GM23338 (cell line): ENCODE measurements at regions not wholly inside any gene's neighbourhood (a gene's known extent, or its start where the extent isn't known, plus 50 kb on each side); places are given as distances from the start of the nearest gene placed in this dataset.

Experiments
- ATAC-seq: fragments of 200-7000 bp; cut with Tn5 transposase; 3 replicates; pipeline ENCODE4 v1.9.1; 2020
- DNase-seq: peaks from one replicate; pipeline ENCODE4 v3.0.0-alpha.2; 2015; ENCODE audit warnings: low spot score
- H2AFZ ChIP-seq: fragments of 200-600 bp; sonication (generic); 2 replicates; pipeline ENCODE4 v1.8.0; 2016; ENCODE audit warnings: antibody characterized with exemption, mild to moderate bottlenecking, moderate library complexity
- H3F3A ChIP-seq: fragments of 200-600 bp; sonication (generic); replicated peaks from 2 replicates; pipeline ENCODE4 v1.8.0; 2017; ENCODE audit warnings: antibody characterized with exemption, mixed run types, low read depth
- H3K27ac ChIP-seq: fragments of 200-600 bp; sonication (generic); 2 replicates; pipeline ENCODE4 v1.6.1; 2016; ENCODE audit warnings: low read depth
- H3K27me3 ChIP-seq: fragments of 200-600 bp; sonication (generic); 2 replicates; pipeline ENCODE4 v1.8.0; 2016; ENCODE audit warnings: mild to moderate bottlenecking, mixed run types, moderate library complexity; ENCODE audit not compliant: insufficient read depth
- H3K36me3 ChIP-seq: fragments of 200-600 bp; sonication (generic); 2 replicates; pipeline ENCODE4 v1.8.0; 2016; ENCODE audit warnings: mild to moderate bottlenecking; ENCODE audit not compliant: insufficient read depth
- H3K4me1 ChIP-seq: fragments of 200-600 bp; sonication (generic); 2 replicates; pipeline ENCODE4 v1.8.0; 2016; ENCODE audit warnings: mild to moderate bottlenecking, moderate library complexity; ENCODE audit not compliant: insufficient read depth
- H3K4me2 ChIP-seq: fragments of 200-600 bp; sonication (generic); 2 replicates; pipeline ENCODE4 v1.7.1; 2017; ENCODE audit warnings: mixed run types
- H3K4me3 ChIP-seq: fragments of 200-600 bp; sonication (generic); 2 replicates; pipeline ENCODE4 v1.6.1; 2016; ENCODE audit warnings: mixed run types
- H3K79me2 ChIP-seq: fragments of 200-600 bp; sonication (generic); replicated peaks from 2 replicates; pipeline ENCODE4 v1.8.0; 2017; ENCODE audit warnings: mild to moderate bottlenecking; ENCODE audit not compliant: insufficient read depth
- H3K9me2 ChIP-seq: fragments of 200-600 bp; sonication (generic); 2 replicates; pipeline ENCODE4 v1.8.0; 2017; ENCODE audit not compliant: insufficient read depth
- H4K20me1 ChIP-seq: fragments of 200-600 bp; sonication (generic); replicated peaks from 2 replicates; pipeline ENCODE4 v1.8.0; 2017; ENCODE audit warnings: mild to moderate bottlenecking; ENCODE audit not compliant: insufficient read depth
- H3K27ac Mint-ChIP-seq: 2 replicates; pipeline ENCODE4 v1.8.0; 2020; ENCODE audit warnings: inconsistent platforms, mild to moderate bottlenecking, moderate library complexity, mixed read lengths
- H3K27me3 Mint-ChIP-seq: 3 replicates; pipeline ENCODE4 v1.8.0; 2022; ENCODE audit warnings: low read depth, mild to moderate bottlenecking, moderate library complexity, mixed read lengths, inconsistent platforms; ENCODE audit not compliant: insufficient read depth, poor library complexity
- H3K36me3 Mint-ChIP-seq: 3 replicates; pipeline ENCODE4 v1.8.0; 2021; ENCODE audit warnings: low read depth, mild to moderate bottlenecking, inconsistent platforms, moderate library complexity, mixed read lengths
- H3K4me1 Mint-ChIP-seq: 3 replicates; pipeline ENCODE4 v1.8.0; 2020; ENCODE audit warnings: mild to moderate bottlenecking, inconsistent platforms, mixed read lengths
- H3K4me3 Mint-ChIP-seq: 3 replicates; pipeline ENCODE4 v1.8.0; 2021; ENCODE audit warnings: moderate library complexity, mild to moderate bottlenecking, inconsistent platforms, mixed read lengths
- H3K9me3 Mint-ChIP-seq: 3 replicates; pipeline ENCODE4 v1.8.0; 2020; ENCODE audit warnings: moderate library complexity, mild to moderate bottlenecking, inconsistent platforms, mixed read lengths
- CREB1 ChIP-seq: fragments of 250-450 bp; sonication (Bioruptor Pico); IDR thresholded peaks from 2 replicates; pipeline ENCODE4 v1.5.0; 2020; ENCODE audit warnings: low read depth, mild to moderate bottlenecking, moderate library complexity
- EZH2 ChIP-seq: fragments of 200-600 bp; sonication (generic); IDR thresholded peaks from one replicate; pipeline ENCODE4 v1.8.0; 2017; ENCODE audit warnings: antibody characterized with exemption, mild to moderate bottlenecking, low read depth; ENCODE audit not compliant: unreplicated experiment
- JUNB ChIP-seq: IDR thresholded peaks from one replicate; pipeline ENCODE4 v1.6.1; 2016; ENCODE audit warnings: antibody characterized with exemption; ENCODE audit not compliant: unreplicated experiment
- NANOG ChIP-seq: IDR thresholded peaks from 2 replicates; pipeline ENCODE4 v1.6.1; 2016; ENCODE audit warnings: antibody characterized with exemption, borderline replicate concordance
- POLR2AphosphoS5 ChIP-seq: IDR thresholded peaks from 2 replicates; pipeline ENCODE4 v1.6.1; 2016; ENCODE audit warnings: antibody characterized with exemption, low read depth
- TF ChIP-seq, protein P1 (sequence below): fragments of 250-450 bp; sonication (Bioruptor Pico); IDR thresholded peaks from 2 replicates; pipeline ENCODE4 v1.5.0; 2020; ENCODE audit warnings: mild to moderate bottlenecking, moderate library complexity
- TF ChIP-seq, protein P2 (sequence below): IDR thresholded peaks from 2 replicates; pipeline ENCODE4 v1.6.1; 2016; ENCODE audit warnings: antibody characterized with exemption

DNA sequence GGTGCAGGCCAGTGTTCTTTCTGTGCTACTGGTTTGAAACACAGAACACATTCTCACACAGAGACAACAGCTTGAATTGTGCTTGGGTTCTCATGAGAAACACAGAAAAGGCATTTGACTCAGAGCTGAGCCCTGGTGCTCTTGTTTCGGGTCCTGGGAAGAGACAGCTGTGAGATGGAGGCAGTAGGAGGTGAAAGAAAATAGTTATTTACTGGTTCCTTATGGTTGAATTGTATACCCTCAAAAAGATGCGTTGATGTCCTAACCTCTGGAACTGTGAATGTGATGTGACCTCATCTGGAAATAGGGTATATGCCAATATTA lies 87.1 kb upstream of the RPS6KA2 start (continued):
- TF ChIP-seq, protein P1, sequence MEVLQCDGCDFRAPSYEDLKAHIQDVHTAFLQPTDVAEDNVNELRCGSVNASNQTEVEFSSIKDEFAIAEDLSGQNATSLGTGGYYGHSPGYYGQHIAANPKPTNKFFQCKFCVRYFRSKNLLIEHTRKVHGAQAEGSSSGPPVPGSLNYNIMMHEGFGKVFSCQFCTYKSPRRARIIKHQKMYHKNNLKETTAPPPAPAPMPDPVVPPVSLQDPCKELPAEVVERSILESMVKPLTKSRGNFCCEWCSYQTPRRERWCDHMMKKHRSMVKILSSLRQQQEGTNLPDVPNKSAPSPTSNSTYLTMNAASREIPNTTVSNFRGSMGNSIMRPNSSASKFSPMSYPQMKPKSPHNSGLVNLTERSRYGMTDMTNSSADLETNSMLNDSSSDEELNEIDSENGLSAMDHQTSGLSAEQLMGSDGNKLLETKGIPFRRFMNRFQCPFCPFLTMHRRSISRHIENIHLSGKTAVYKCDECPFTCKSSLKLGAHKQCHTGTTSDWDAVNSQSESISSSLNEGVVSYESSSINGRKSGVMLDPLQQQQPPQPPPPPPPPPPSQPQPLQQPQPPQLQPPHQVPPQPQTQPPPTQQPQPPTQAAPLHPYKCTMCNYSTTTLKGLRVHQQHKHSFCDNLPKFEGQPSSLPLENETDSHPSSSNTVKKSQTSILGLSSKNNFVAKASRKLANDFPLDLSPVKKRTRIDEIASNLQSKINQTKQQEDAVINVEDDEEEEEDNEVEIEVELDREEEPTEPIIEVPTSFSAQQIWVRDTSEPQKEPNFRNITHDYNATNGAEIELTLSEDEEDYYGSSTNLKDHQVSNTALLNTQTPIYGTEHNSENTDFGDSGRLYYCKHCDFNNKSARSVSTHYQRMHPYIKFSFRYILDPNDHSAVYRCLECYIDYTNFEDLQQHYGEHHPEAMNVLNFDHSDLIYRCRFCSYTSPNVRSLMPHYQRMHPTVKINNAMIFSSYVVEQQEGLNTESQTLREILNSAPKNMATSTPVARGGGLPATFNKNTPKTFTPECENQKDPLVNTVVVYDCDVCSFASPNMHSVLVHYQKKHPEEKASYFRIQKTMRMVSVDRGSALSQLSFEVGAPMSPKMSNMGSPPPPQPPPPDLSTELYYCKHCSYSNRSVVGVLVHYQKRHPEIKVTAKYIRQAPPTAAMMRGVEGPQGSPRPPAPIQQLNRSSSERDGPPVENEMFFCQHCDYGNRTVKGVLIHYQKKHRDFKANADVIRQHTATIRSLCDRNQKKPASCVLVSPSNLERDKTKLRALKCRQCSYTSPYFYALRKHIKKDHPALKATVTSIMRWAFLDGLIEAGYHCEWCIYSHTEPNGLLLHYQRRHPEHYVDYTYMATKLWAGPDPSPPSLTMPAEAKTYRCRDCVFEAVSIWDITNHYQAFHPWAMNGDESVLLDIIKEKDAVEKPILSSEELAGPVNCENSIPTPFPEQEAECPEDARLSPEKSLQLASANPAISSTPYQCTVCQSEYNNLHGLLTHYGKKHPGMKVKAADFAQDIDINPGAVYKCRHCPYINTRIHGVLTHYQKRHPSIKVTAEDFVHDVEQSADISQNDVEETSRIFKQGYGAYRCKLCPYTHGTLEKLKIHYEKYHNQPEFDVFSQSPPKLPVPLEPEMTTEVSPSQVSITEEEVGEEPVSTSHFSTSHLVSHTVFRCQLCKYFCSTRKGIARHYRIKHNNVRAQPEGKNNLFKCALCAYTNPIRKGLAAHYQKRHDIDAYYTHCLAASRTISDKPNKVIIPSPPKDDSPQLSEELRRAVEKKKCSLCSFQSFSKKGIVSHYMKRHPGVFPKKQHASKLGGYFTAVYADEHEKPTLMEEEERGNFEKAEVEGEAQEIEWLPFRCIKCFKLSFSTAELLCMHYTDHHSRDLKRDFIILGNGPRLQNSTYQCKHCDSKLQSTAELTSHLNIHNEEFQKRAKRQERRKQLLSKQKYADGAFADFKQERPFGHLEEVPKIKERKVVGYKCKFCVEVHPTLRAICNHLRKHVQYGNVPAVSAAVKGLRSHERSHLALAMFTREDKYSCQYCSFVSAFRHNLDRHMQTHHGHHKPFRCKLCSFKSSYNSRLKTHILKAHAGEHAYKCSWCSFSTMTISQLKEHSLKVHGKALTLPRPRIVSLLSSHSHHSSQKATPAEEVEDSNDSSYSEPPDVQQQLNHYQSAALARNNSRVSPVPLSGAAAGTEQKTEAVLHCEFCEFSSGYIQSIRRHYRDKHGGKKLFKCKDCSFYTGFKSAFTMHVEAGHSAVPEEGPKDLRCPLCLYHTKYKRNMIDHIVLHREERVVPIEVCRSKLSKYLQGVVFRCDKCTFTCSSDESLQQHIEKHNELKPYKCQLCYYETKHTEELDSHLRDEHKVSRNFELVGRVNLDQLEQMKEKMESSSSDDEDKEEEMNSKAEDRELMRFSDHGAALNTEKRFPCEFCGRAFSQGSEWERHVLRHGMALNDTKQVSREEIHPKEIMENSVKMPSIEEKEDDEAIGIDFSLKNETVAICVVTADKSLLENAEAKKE (CRISPR knock-in tag) = no peak
- no peak for TF ChIP-seq POLR2AphosphoS5
- no peak for TF ChIP-seq NANOG
- no peak for TF ChIP-seq CREB1 (CRISPR knock-in tag)

DNA sequence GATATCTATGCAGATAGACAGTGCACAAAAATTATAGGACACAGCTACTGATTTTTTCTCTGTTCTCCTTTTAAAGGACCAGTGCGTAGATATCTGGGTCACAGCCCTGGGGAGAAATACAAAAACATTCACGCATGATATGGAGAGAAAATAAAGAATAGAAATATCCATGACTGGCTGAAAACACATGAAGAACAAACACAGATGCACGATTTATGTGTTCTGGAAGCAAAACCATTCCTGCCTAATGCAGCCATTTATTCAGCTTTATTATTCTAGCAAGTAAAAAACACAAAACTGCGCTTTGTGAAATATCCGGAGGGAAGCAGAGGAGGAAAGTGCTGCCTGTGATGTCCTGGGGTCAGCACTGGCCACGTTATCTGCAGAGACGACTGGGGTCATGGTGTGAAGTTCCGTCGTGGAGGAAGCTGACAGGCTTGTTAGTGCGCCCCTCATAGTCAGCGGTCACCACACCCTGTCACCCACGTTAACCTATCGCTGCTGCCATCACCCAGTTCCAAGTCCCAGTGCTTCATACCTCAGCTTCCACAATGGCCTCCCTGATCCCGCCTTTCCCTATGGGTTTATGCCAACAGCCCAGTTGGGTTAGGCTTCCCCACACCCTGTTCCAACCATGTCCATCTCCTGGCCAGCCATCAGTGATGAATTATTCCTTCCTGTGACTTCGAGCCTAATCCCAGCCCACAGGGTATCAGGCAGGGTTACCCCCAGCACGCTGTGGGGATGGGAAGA lies 86.6 kb upstream of the RPS6KA2 start:
- no peak overlapping the region for H3K4me3 Mint-ChIP-seq
- H3K9me3 Mint-ChIP-seq = peaks cover 4% of the 10 kb centered on the region
- Histone ChIP-seq H4K20me1 (no peaks in the 10 kb centered on the region), H3K79me2 (no peaks in the 10 kb centered on the region), H3K4me1 (no peaks in the 10 kb centered on the region), H3F3A (no peaks in the 10 kb centered on the region), H3K4me3 (no peak overlapping the region), H3K9me2 (no peaks in the 10 kb centered on the region), H3K27ac (no peak overlapping the region), H3K27me3 (no peaks in the 10 kb centered on the region), H2AFZ (no peak overlapping the region), H3K4me2 (no peak overlapping the region), H3K36me3 (no peaks in the 10 kb centered on the region; the same call in 1 of the 2 replicates)
- no peak overlapping the region for H3K27ac Mint-ChIP-seq
- no peak for DNase-seq
- peaks cover 12% of the 10 kb centered on the region for H3K4me1 Mint-ChIP-seq
- H3K36me3 Mint-ChIP-seq = peaks cover 3% of the 10 kb centered on the region; the same call in 1 of the 3 replicates
- no peak for ATAC-seq
- peaks cover 4% of the 10 kb centered on the region for H3K27me3 Mint-ChIP-seq
- TF ChIP-seq EZH2 = no peak
- no peak for TF ChIP-seq JUNB
- TF ChIP-seq, protein P2, sequence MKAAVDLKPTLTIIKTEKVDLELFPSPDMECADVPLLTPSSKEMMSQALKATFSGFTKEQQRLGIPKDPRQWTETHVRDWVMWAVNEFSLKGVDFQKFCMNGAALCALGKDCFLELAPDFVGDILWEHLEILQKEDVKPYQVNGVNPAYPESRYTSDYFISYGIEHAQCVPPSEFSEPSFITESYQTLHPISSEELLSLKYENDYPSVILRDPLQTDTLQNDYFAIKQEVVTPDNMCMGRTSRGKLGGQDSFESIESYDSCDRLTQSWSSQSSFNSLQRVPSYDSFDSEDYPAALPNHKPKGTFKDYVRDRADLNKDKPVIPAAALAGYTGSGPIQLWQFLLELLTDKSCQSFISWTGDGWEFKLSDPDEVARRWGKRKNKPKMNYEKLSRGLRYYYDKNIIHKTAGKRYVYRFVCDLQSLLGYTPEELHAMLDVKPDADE = no peak
